DMS 273 (cell line): ENCODE measurements at regions not wholly inside any gene's neighbourhood (a gene's known extent, or its start where the extent isn't known, plus 50 kb on each side); places are given as distances from the start of the nearest gene placed in this dataset.
A peak's percentile ranks its signal among the peaks of the same experiment; 100 is the strongest.
"Not testable (repeated sequence)": the region's sequence is repeated elsewhere in the genome, so short reads cannot be mapped to it uniquely, and the experiment has no call there.

Experiments
- DNase-seq: peaks from one replicate; lab custom pipeline; 2025; ENCODE audit not compliant: unreplicated experiment; lab: John Stamatoyannopoulos, UW

DNA sequence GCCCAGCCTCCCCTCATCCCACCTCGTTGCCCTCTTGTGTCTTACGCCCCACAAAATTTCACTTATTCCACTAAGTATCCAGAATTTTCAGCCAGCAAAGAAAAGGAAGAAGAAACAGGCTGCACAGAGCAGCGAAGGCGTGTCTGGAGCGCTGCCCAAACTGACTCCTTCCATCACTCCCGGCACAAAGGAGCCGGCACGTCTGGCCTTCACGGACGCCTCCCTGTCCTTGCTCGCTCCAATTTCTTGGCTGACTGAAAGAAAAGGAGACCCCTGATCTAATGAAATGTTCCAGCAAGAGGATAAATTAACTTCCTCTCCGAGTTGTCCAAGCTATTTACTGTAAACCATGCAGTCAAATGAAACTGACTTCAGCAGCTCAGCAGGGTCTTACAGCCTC, 152.3 kb upstream of the CDH4 start:
- DNase-seq, result no peak

- DNase-seq, result no peak
Measured at GRCh38 chr20:61100489-61100888, 151.6 kb upstream of the CDH4 start.

DNA sequence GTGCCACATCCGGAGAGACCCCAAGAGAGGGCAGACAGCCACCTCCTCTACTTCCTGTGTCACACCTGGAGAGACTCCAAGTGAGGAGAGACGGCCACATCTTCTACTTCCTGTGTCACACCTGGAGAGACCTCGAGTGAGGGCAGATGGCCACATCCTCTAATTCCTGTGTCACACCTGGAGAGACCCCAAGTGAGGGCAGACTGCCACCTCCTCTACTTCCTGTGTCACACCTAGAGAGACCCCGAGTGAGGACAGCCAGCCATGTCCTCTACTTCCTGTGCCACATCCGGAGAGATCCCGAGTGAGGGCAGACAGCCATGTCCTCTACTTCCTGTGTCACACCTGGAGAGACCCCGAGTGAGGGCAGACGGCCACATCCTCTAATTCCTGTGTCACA, 150.7 kb upstream of the CDH4 start:
- not testable (repeated sequence) for DNase-seq

- DNase-seq, result no peak
Measured at GRCh38 chr20:61104232-61104631, 147.8 kb upstream of the CDH4 start.

GRCh38 chr20:61105395-61105794, 146.7 kb upstream of the CDH4 start:
- no peak for DNase-seq

- DNase-seq, result no peak
Measured at GRCh38 chr20:61106438-61106837, 145.6 kb upstream of the CDH4 start.

- DNase-seq, result no peak
Measured at GRCh38 chr20:61109221-61109805, 142.7 kb upstream of the CDH4 start.

DNA sequence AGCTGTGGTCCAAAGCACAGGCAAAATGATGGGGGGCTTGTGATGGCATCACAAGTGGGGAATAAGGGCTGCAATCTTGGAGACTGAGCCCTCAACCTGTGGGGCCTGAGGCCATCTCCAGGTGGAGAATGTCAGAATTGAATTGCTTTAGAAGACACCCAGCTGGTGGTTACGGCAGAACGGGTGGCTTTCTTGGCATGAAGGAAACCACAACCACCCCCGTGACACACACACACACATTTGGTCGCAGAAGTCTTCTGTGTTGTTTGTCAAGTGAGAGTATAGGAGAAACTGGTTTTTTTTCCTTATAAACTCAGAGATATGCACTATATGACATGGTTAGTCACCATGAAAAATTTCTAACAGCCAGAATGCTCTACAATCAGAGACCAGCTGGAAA, 139.5 kb upstream of the CDH4 start:
- no peak for DNase-seq

GRCh38 chr20:61113731-61114130, 138.3 kb upstream of the CDH4 start:
- no peak for DNase-seq

DNA sequence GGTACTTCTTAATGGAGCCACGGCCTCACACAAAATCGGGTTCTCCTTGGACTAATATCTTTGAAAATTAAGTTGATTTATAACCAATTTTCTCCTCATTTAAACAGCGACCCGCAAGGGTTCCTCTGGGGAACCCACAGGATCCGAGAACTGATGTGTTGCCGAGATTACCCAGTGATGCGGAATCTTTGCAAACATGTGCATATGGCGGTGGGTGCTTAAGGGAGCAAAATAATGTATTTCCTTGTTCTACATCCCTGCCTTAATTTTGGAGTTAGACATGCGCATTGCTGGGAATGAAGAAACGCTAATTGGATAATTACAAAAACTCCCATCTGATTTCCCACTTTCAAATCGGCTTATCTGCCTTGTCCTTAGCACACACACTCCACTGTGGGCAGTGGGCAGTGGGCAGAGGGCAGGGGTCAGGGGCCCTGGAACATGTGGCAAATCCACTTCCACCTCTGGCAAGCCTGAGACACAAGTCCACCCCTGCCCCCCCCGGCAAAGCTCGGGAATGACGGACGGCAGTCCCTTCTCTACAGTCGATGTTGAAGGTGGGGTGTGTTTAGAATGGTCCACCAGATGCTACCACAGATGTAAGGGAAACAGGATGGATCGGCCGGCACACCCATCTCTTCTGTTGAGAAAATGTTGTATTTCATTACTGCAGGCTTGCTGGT, 137.4 kb upstream of the CDH4 start:
- no peak for DNase-seq

GRCh38 chr20:61115364-61116065, 136.5 kb upstream of the CDH4 start:
- DNase-seq, result no peak

GRCh38 chr20:61117725-61118124, 134.3 kb upstream of the CDH4 start:
- no peak for DNase-seq

- DNase-seq, result no peak
Measured at GRCh38 chr20:61118429-61119224, 133.4 kb upstream of the CDH4 start.

DNA sequence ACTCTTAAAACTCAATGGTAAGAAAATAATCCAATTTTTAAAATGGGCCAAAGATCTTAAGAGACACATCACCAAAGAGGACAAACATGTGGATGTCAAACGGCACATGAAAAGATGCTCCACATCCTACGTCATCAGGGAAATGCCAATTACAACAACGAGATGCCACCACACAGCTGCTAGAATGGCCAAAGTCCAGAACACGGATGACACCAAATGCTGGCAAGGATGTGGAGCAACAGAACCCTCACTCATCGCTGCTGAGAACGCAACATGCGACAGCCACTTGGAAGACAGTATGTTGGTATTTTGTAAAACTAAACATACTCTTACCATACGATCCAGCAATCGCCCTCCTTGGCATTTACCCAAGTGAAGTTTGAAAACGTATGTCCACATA, 132.8 kb upstream of the CDH4 start:
- no peak for DNase-seq

- DNase-seq, result peak; percentile 11
Measured at GRCh38 chr20:61119794-61120410, 132.2 kb upstream of the CDH4 start.

- DNase-seq, result peak; percentile 75
Measured at GRCh38 chr20:61120595-61121515, 131.2 kb upstream of the CDH4 start.

- DNase-seq, result no peak
Measured at GRCh38 chr20:61121661-61122060, 130.4 kb upstream of the CDH4 start.

- DNase-seq, result no peak
Measured at GRCh38 chr20:61123286-61123685, 128.8 kb upstream of the CDH4 start.

GRCh38 chr20:61123751-61124368, 128.2 kb upstream of the CDH4 start:
- DNase-seq, result no peak

DNA sequence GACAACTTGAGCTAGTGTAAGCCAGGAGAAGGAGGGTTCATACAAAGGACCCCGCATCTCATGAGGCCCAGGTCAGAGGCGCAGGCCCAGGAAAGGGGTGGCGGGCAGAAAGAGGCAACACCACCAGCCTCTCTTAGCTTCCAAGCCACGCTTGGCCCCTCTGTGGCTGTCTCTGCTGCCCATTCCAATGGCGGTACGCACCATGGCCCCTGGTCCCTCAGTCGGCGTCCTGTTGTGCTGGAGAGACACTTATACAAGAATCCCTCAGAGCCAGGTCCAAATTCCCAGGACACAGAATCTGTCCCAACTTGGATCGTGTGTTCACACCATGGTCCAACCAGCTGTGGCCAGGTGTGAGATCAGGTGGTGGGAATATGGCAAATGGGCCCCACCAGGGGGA, 127.0 kb upstream of the CDH4 start:
- no peak for DNase-seq
